HUES64 (cell line): ENCODE measurements at regions not wholly inside any gene's neighbourhood (a gene's known extent, or its start where the extent isn't known, plus 50 kb on each side); places are given as distances from the start of the nearest gene placed in this dataset.
"Not testable (repeated sequence)": the region's sequence is repeated elsewhere in the genome, so short reads cannot be mapped to it uniquely, and the experiment has no call there.

Source experiments
- H3K27ac ChIP-seq: 2 replicates; pipeline ENCODE4 v1.7.0; 2013; ENCODE audit warnings: low read depth, low read length, inconsistent platforms
- H3K27me3 ChIP-seq: 2 replicates; pipeline ENCODE4 v1.6.1; 2013; ENCODE audit warnings: mild to moderate bottlenecking, low read length; ENCODE audit not compliant: insufficient read depth
- H3K36me3 ChIP-seq: 2 replicates; pipeline ENCODE4 v1.6.1; 2013; ENCODE audit warnings: mild to moderate bottlenecking, low read length; ENCODE audit not compliant: insufficient read depth
- H3K4me1 ChIP-seq: 2 replicates; pipeline ENCODE4 v1.6.1; 2013; ENCODE audit warnings: mild to moderate bottlenecking, low read length, moderate library complexity; ENCODE audit not compliant: insufficient read depth
- H3K4me3 ChIP-seq: 2 replicates; pipeline ENCODE4 v1.5.1; 2013; ENCODE audit warnings: mild to moderate bottlenecking, low read length, moderate library complexity
- H3K9ac ChIP-seq: 2 replicates; pipeline ENCODE4 v1.6.1; 2013; ENCODE audit warnings: mild to moderate bottlenecking, low read depth, low read length
- H3K9me3 ChIP-seq: 2 replicates; pipeline ENCODE4 v1.6.1; 2013; ENCODE audit warnings: low read depth, low read length; ENCODE audit not compliant: insufficient read depth
- WGBS: fragments of 150-250, 120-280 bp; methylation state at CpG from one replicate; pipeline ENCODE4 v1.1.7; 2013; ENCODE audit warnings: missing lambda C conversion rate; 5-methylcytosine and 5-hydroxymethylcytosine counted together

DNA sequence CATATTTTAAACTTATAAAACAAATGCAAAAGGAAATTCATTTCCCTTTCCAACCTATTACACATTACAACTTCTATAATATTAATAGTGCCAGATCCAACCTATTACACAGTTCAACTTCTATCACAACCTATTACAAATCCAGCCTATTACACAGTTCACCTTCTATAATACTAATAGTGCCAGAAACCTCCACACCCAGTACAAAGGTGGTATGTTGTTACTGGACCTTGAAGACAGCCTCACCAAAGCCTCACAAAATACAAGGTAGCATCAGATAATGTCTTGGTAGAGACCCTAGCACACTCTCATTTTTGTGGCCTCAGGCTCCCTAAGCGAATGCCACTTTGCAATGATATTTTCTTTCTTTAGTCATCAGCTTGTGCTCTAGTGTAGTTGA is 68.7 kb upstream of the PELI2 start:
- Histone ChIP-seq H3K27ac (no peak overlapping the region), H3K36me3 (no peaks in the 10 kb centered on the region), H3K9me3 (no peaks in the 10 kb centered on the region), H3K9ac (no peak overlapping the region), H3K4me1 (no peaks in the 10 kb centered on the region), H3K4me3 (no peak overlapping the region), H3K27me3 (no peaks in the 10 kb centered on the region)
- WGBS: 100% methylated on average over 1 of the region's 1 CpG

DNA sequence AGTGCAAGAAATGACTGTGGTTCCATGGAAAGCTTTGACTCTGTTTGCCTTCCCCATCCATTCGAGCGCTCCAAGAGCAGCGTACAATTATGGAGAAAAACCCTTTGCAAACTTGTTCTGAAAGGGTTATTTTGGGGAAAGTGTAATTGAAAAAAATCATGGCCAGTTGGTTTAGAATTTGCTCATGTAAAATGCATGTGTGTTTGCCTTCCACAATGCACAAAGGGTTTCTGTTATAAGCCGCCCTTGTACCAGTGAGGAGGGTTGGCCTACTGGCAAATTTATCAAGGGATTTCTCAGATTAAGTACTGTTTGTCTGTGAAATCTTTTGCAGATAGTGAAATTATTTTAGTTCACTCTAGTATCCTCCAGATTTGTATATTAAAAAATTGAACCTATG is 62.7 kb upstream of the PELI2 start:
- 89% methylated on average over 4 of the region's 4 CpGs for whole genome bisulfite sequencing

DNA sequence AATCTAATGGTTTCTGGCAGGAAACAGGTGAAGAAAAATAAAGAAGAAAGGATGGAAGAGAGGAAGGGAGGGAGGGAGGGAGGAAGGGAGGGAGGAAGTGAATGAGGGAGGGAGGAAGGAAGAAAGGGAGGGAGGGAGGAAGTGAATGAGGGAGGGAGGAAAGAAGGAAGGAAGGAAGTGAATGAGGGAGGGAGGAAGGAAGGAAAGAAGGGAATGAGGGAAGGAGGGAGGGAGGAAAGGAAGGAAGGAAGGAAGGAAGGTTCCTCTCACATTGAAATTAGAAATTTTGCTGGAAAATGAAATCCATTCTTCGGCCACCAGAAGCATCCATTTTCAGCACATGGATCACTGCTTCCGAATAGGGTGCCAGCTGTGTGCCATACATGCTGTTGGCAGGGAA is 62.2 kb upstream of the PELI2 start:
- Histone ChIP-seq H3K9me3 (no peaks in the 10 kb centered on the region), H3K4me1 (peaks cover 12% of the 10 kb centered on the region), H3K27me3 (no peaks in the 10 kb centered on the region), H3K36me3 (no peaks in the 10 kb centered on the region), H3K27ac (no peak overlapping the region), H3K4me3 (no peak overlapping the region), H3K9ac (no peak overlapping the region)
- 95% methylated on average over 2 of the region's 2 CpGs for WGBS

More for the DNA sequence above, 62.7 kb upstream of the PELI2 start:
- Histone ChIP-seq H3K4me3 (no peak overlapping the region), H3K9ac (no peak overlapping the region), H3K9me3 (no peaks in the 10 kb centered on the region), H3K4me1 (peaks cover 12% of the 10 kb centered on the region), H3K36me3 (no peaks in the 10 kb centered on the region), H3K27ac (no peak overlapping the region), H3K27me3 (no peaks in the 10 kb centered on the region)

DNA sequence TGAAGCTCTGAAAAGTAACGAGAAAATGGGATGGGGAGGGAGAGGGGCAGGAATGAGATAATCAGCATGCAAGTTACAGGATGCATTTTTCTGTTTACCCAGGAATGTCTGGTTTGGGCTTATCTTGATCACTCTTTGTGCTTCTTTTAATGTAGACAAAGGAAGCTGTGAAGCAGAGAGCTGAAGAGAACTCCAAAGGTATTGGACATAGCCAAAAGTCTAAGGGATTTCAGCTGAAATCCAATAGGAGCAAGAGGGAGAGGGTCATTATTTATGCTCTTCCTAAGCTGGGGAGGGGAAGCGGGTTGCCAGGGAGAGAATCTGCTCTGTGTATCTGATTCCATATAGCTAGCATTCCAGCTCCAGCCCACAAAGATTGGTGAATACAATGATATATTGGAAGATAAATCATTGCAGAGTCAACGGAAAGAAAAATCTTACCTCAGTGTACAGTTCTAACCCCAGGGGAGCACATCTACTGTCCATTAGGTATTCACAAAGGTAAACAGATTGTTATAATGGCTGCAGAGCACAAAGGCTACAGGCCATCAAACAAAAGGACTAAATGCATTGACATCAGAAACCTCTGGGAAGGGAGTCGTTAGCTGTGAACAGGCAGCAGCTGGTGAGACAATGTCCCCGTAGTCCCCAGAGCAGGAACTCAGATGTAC is 61.0 kb upstream of the PELI2 start:
- H3K27me3 ChIP-seq: no peaks in the 10 kb centered on the region
- WGBS: 71% methylated on average over 4 of the region's 5 CpGs
- H3K9me3 ChIP-seq: no peaks in the 10 kb centered on the region
- H3K27ac ChIP-seq: peak overlapping the region; percentile 25; the same call in 1 of the 2 replicates
- no peak overlapping the region for H3K4me3 ChIP-seq
- H3K4me1 ChIP-seq: peaks cover 12% of the 10 kb centered on the region
- H3K36me3 ChIP-seq: no peaks in the 10 kb centered on the region
- H3K9ac ChIP-seq: peak overlapping the region; percentile 28; the same call in 1 of the 2 replicates

DNA sequence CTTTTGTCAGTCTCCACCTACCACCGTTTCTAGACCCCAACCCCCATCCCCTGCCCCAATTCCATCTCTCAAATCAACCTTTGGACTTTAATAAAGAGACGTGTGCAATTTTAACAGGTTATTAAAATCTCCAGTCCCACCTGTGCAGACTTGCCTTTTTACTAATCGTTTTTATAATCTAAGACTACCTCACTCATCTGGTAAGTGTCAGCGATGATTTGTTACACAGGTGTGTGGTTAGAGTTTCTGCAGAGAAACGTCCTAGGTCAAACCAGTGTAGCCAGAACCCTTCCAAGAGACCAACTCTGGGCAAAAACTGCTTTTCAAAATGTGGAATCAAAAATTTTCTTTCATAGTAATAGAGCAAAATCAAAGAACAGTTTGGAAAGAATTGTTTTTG is 60.4 kb upstream of the PELI2 start:
- H3K4me1 ChIP-seq: peaks cover 12% of the 10 kb centered on the region
- H3K9me3 ChIP-seq: no peaks in the 10 kb centered on the region
- H3K27me3 ChIP-seq: no peaks in the 10 kb centered on the region
- H3K27ac ChIP-seq: no peak overlapping the region
- H3K4me3 ChIP-seq: no peak overlapping the region
- H3K9ac ChIP-seq: no peak overlapping the region
- no peaks in the 10 kb centered on the region for H3K36me3 ChIP-seq
- 88% methylated on average over 5 of the region's 5 CpGs for WGBS

DNA sequence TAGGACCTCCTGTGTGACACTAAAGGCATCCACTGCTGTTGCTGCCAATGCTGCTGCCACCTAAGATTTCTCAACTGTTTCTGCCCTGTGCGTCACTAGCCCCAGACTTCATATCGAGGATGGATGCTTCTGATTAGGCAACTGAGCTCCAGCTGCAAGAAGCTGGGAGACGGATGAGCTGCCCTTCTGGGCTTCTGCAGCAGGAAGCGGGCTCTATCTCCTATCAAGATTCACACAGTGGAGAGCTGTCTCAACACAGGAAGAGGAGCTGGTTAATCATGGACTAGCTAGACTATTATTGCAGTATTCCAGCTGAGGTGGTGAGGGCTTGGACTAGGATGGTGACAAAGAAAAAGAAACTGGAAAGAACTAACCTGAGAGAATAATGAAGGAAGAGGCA is 59.2 kb upstream of the PELI2 start:
- no peaks in the 10 kb centered on the region for H3K9me3 ChIP-seq
- H3K9ac ChIP-seq: no peak overlapping the region
- H3K4me3 ChIP-seq: no peak overlapping the region
- H3K27me3 ChIP-seq: no peaks in the 10 kb centered on the region
- no peak overlapping the region for H3K27ac ChIP-seq
- H3K4me1 ChIP-seq: peaks cover 12% of the 10 kb centered on the region
- WGBS: 88% methylated on average over 4 of the region's 4 CpGs
- H3K36me3 ChIP-seq: no peaks in the 10 kb centered on the region

DNA sequence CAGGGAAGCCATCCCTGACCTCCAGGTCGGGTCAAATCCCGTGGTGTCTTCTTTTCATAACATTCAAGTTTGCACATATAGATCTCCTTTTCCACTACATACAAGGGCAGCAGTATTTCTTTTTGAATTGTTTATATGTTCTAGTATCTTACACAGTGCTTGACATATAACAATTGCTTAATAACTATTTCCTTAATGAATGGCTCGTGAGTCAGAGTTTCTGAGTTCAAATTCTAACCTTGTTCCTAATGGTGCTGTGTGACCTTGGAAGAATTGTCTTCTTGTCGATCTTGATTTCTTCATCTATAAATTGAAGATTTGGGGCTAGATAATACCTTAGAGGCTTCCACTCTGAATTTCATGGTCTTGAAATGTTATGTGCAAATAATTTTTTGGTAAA is 57.2 kb upstream of the PELI2 start:
- Histone ChIP-seq H3K36me3 (no peaks in the 10 kb centered on the region), H3K27me3 (no peaks in the 10 kb centered on the region), H3K4me3 (no peak overlapping the region), H3K9me3 (no peaks in the 10 kb centered on the region), H3K27ac (no peak overlapping the region), H3K9ac (no peak overlapping the region), H3K4me1 (peaks cover 12% of the 10 kb centered on the region)
- 96% methylated on average over 4 of the region's 4 CpGs for WGBS

DNA sequence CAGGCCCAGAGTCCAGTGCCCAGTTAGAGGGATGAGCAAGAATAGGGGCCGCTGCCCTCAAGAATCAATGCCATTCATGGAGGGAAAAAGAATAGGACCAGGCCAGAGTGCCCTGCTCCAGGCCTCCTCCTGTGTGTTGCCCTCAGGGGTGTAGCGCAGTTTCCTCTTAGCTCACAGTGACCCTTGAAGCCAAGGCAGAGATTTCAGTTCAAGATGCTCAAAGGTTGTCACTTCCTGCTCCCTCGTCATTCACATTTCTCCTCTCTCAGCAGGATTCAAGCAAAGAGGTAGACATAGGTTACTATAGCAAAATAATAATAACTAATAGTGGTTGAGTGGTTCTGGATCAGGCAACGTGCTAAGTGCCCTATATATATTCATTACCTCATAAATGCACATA is 55.1 kb upstream of the PELI2 start:
- Histone ChIP-seq H3K4me3 (no peak overlapping the region), H3K27ac (no peak overlapping the region), H3K9ac (no peak overlapping the region), H3K27me3 (no peaks in the 10 kb centered on the region), H3K36me3 (no peaks in the 10 kb centered on the region), H3K9me3 (no peaks in the 10 kb centered on the region), H3K4me1 (no peaks in the 10 kb centered on the region)
- WGBS: 91% methylated on average over 3 of the region's 4 CpGs

DNA sequence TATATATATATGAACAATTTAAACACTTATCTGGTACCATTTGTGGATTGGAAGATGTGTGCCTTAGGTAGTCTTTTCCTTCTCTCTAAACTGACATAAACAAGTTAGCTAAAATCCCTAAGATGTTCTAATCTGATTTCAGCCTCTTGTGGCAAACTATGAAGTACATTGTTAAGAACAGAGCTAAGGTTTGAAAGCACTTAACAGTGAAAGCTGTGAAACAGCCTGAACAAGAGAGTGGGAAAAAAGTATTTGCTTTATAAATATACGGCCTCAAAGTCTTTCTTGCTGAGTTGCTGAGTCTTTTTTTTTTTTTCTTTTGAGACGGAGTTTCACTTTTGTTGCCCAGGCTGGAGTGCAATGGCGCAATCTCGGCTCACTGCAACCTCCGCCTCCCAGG is 53.7 kb upstream of the PELI2 start:
- H3K4me1 ChIP-seq: no peaks in the 10 kb centered on the region
- no peak overlapping the region for H3K27ac ChIP-seq
- no peak overlapping the region for H3K9ac ChIP-seq
- H3K4me3 ChIP-seq: no peak overlapping the region
- no peaks in the 10 kb centered on the region for H3K36me3 ChIP-seq
- no peaks in the 10 kb centered on the region for H3K27me3 ChIP-seq
- no peaks in the 10 kb centered on the region for H3K9me3 ChIP-seq
- 100% methylated on average over 5 of the region's 5 CpGs for WGBS

DNA sequence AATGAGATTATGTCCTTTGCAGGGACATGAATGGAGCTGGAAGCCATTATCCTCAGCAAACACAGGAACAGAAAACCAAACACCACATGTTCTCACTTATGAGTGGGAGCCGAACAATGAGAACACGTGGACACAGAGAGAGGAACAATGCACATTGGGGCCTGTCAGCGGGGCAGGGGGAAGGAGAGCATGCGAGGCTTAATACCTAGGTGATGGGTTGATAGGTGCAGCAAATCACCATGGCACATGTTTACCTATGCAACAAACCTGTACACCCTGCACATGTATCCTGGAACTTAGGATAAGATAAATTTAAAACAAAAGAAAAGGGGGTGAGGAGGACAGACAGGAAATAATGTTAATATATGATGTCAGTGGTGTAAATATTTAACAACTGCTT is 53.0 kb upstream of the PELI2 start:
- H3K36me3 ChIP-seq, H3K9ac ChIP-seq, H3K4me1 ChIP-seq, H3K4me3 ChIP-seq, H3K27me3 ChIP-seq, H3K9me3 ChIP-seq, H3K27ac ChIP-seq: not testable (repeated sequence)
- 90% methylated on average over 4 of the region's 4 CpGs for WGBS

DNA sequence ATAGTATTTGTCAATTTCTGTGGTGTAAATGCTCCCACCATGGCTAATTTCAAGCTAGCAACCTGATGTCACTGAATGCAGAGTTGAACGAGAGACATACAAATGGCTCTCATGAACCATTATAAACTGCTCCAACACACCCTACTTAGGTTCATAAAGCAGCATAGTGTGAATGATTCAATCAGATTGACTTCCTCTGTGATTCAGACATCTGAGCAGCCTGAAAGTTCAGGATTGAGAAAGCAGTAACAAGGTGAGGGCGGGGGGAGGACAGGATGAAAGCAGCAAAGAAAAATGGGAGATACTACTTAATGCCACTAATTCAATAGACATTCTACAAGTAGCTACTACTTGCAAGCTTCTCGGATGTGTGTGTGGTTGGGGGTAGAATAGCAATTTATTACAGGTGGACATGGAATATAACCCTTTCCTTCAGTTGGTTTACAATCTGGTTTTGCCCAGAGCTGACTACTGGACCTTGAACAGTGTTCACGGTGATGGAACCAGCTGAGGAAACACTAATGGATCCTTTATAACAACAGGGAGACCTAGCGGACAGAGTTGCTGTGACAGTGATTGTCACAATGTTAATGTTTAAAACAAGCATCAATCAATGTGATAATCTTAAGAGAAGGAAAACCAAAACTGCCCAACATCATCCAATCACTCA is 52.5 kb upstream of the PELI2 start:
- H3K27ac ChIP-seq: no peak overlapping the region
- no peaks in the 10 kb centered on the region for H3K36me3 ChIP-seq
- H3K9ac ChIP-seq: no peak overlapping the region
- no peaks in the 10 kb centered on the region for H3K27me3 ChIP-seq
- 92% methylated on average over 5 of the region's 5 CpGs for WGBS
- no peak overlapping the region for H3K4me3 ChIP-seq
- H3K9me3 ChIP-seq: no peaks in the 10 kb centered on the region
- no peaks in the 10 kb centered on the region for H3K4me1 ChIP-seq
